Liver (tissue), 8 donors: ENCODE measurements at regions not wholly inside any gene's neighbourhood (a gene's known extent, or its start where the extent isn't known, plus 50 kb on each side); places are given as distances from the start of the nearest gene placed in this dataset.

ENCODE experiments used
- DNase-seq: peaks from one replicate; pipeline ENCODE4 v3.0.0-alpha.2; 2017; ENCODE audit warnings: low spot score
- H3K27ac ChIP-seq, 2 donors: one replicate each; pipeline ENCODE4 v1.7.0; 2013; ENCODE audit warnings: inconsistent platforms in 2 of 2, low read length in 2 of 2, control low read depth in 1 of 2, low read depth in 1 of 2, mild to moderate bottlenecking in 1 of 2
- H3K27me3 ChIP-seq, 4 donors: one replicate each; pipeline versions ENCODE4 v1.6.1 to v1.7.0; 2013; ENCODE audit warnings: low read length in 3 of 4, inconsistent platforms in 1 of 4, mild to moderate bottlenecking in 1 of 4, moderate library complexity in 1 of 4; ENCODE audit not compliant: control insufficient read depth in 4 of 4, insufficient read depth in 4 of 4
- H3K36me3 ChIP-seq, 4 donors: one replicate each; pipeline versions ENCODE4 v1.6.1 to v1.7.0; 2013; ENCODE audit warnings: low read length in 3 of 4, mild to moderate bottlenecking in 3 of 4, low read depth in 1 of 4, moderate library complexity in 1 of 4; ENCODE audit not compliant: control insufficient read depth in 4 of 4, insufficient read depth in 3 of 4
- H3K4me1 ChIP-seq, 4 donors: one replicate each; pipeline versions ENCODE4 v1.6.1 to v1.7.0; 2013; ENCODE audit warnings: low read length in 3 of 4, mild to moderate bottlenecking in 3 of 4, moderate library complexity in 1 of 4; ENCODE audit not compliant: control insufficient read depth in 4 of 4, insufficient read depth in 4 of 4
- H3K4me3 ChIP-seq, 3 donors: one replicate each; pipeline versions ENCODE4 v1.6.1 to v1.7.0; 2013; ENCODE audit warnings: low read length in 3 of 3, control low read depth in 1 of 3, low read depth in 1 of 3, mild to moderate bottlenecking in 1 of 3
- H3K9ac ChIP-seq, 2 donors: one replicate each; pipeline ENCODE4 v1.7.0; 2013; ENCODE audit warnings: low read length in 2 of 2, mild to moderate bottlenecking in 2 of 2, moderate library complexity in 2 of 2, control low read depth in 1 of 2, low read depth in 1 of 2
- H3K9me3 ChIP-seq, 4 donors: one replicate each; pipeline versions ENCODE4 v1.6.1 to v1.7.0; 2013; ENCODE audit warnings: low read length in 3 of 4; ENCODE audit not compliant: control insufficient read depth in 4 of 4
- ATF3 ChIP-seq: IDR thresholded peaks from 2 replicates; pipeline ENCODE4 v1.6.1; 2016; ENCODE audit warnings: antibody characterized with exemption
- EGR1 ChIP-seq, 2 donors: IDR thresholded peaks; 2 replicates each; pipeline ENCODE4 v1.6.1; 2016 to 2018; ENCODE audit warnings: antibody characterized with exemption in 2 of 2, low read depth in 2 of 2
- FOXA1 ChIP-seq: IDR thresholded peaks from 2 replicates; pipeline ENCODE4 v1.6.1; 2016; ENCODE audit warnings: antibody characterized with exemption
- GABPA ChIP-seq, 2 donors: IDR thresholded peaks in 1 of 2; conservative IDR thresholded peaks in 1 of 2; 2 replicates each; pipeline ENCODE4 v1.6.1; 2016; ENCODE audit warnings: antibody characterized with exemption in 2 of 2, mild to moderate bottlenecking in 1 of 2, moderate library complexity in 1 of 2
- HNF4A ChIP-seq, 2 donors: conservative IDR thresholded peaks; 2 replicates each; pipeline ENCODE4 v1.6.1; 2016; ENCODE audit warnings: antibody characterized with exemption in 2 of 2, mild to moderate bottlenecking in 2 of 2
- HNF4G ChIP-seq: IDR thresholded peaks from 2 replicates; pipeline ENCODE4 v1.6.1; 2016; ENCODE audit warnings: antibody characterized with exemption
- JUND ChIP-seq, 2 donors: IDR thresholded peaks; 2 replicates each; pipeline ENCODE4 v1.6.1; 2016; ENCODE audit warnings: antibody characterized with exemption in 2 of 2
- NR2F2 ChIP-seq: IDR thresholded peaks from 2 replicates; pipeline ENCODE4 v1.6.1; 2016; ENCODE audit warnings: antibody characterized with exemption
- RAD21 ChIP-seq, 2 donors: IDR thresholded peaks; 2 replicates each; pipeline ENCODE4 v1.6.1; 2016; ENCODE audit warnings: antibody characterized with exemption in 2 of 2, mild to moderate bottlenecking in 2 of 2
- REST ChIP-seq: IDR thresholded peaks from 2 replicates; pipeline ENCODE4 v1.6.1; 2016; ENCODE audit warnings: antibody characterized with exemption, mild to moderate bottlenecking
- RXRA ChIP-seq, 2 donors: IDR thresholded peaks; 2 replicates each; pipeline ENCODE4 v1.6.1; 2017 to 2018; ENCODE audit warnings: antibody characterized with exemption in 2 of 2, mild to moderate bottlenecking in 1 of 2
- SP1 ChIP-seq: IDR thresholded peaks from 2 replicates; pipeline ENCODE4 v1.6.1; 2018; ENCODE audit warnings: antibody characterized with exemption, mild to moderate bottlenecking
- TAF1 ChIP-seq: conservative IDR thresholded peaks from 2 replicates; pipeline ENCODE4 v1.6.1; 2016; ENCODE audit warnings: antibody characterized with exemption, mild to moderate bottlenecking
- YY1 ChIP-seq: IDR thresholded peaks from 2 replicates; pipeline ENCODE4 v1.6.1; 2016; ENCODE audit warnings: antibody characterized with exemption, mild to moderate bottlenecking
- WGBS: extraction: QIAGEN DNeasy Blood & Tissue Kit; methylation state at CpG from one replicate; pipeline ENCODE4 v1.1.7; 2013; 5-methylcytosine and 5-hydroxymethylcytosine counted together
- TF ChIP-seq, protein P1 (sequence below): fragments of 150-350 bp; IDR thresholded peaks from 2 replicates; pipeline ENCODE4 v1.5.1; 2017; ENCODE audit warnings: improper control_type of control experiment, low read depth, low read length; ENCODE audit not compliant: missing input control
- TF ChIP-seq, protein P2 (sequence below): IDR thresholded peaks from 2 replicates; pipeline ENCODE4 v1.6.1; 2016; ENCODE audit warnings: antibody characterized with exemption
- TF ChIP-seq, protein P3 (sequence below): IDR thresholded peaks from 2 replicates; pipeline ENCODE4 v1.6.1; 2016; ENCODE audit warnings: antibody characterized with exemption
- donor health status: healthy.
- donor health status: healthy.
- donor health status: healthy.
- donor health status: healthy.
- donor health status: healthy.

GRCh38 chr1:232459826-232460225 is 170.1 kb downstream of the SIPA1L2 start:
- DNase-seq = no peak
- WGBS = 93% methylated on average over 3 of the region's 3 CpGs

GRCh38 chr1:232459087-232459486 is 170.8 kb downstream of the SIPA1L2 start:
- no peak for DNase-seq
- Histone ChIP-seq H3K27ac (no peak overlapping the region), H3K4me1 (no peaks in the 10 kb centered on the region), H3K9ac (no peak overlapping the region), H3K27me3 (no peaks in the 10 kb centered on the region), H3K36me3 (no peaks in the 10 kb centered on the region), H3K9me3 (no peaks in the 10 kb centered on the region), H3K4me3 (no peak overlapping the region)
- 80% methylated on average over 4 of the region's 4 CpGs for WGBS
- TF ChIP-seq GABPA (IDR thresholded peaks at IDR 0.05 in 1 of 2, conservative IDR thresholded peaks at IDR 0.05 in 1 of 2) (no peak), YY1 (no peak), JUND (IDR thresholded peaks at IDR 0.05) (no peak), TAF1 (no peak), RAD21 (IDR thresholded peaks at IDR 0.05) (no peak), SP1 (no peak), HNF4A (conservative IDR thresholded peaks at IDR 0.05) (no peak), HNF4G (no peak), EGR1 (IDR thresholded peaks at IDR 0.05; ENCODE audit: low read depth in 2 of 2) (no peak), FOXA1 (no peak), ATF3 (no peak), NR2F2 (no peak)
- TF ChIP-seq, protein P1, sequence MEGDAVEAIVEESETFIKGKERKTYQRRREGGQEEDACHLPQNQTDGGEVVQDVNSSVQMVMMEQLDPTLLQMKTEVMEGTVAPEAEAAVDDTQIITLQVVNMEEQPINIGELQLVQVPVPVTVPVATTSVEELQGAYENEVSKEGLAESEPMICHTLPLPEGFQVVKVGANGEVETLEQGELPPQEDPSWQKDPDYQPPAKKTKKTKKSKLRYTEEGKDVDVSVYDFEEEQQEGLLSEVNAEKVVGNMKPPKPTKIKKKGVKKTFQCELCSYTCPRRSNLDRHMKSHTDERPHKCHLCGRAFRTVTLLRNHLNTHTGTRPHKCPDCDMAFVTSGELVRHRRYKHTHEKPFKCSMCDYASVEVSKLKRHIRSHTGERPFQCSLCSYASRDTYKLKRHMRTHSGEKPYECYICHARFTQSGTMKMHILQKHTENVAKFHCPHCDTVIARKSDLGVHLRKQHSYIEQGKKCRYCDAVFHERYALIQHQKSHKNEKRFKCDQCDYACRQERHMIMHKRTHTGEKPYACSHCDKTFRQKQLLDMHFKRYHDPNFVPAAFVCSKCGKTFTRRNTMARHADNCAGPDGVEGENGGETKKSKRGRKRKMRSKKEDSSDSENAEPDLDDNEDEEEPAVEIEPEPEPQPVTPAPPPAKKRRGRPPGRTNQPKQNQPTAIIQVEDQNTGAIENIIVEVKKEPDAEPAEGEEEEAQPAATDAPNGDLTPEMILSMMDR = no peak
- TF ChIP-seq, protein P2, sequence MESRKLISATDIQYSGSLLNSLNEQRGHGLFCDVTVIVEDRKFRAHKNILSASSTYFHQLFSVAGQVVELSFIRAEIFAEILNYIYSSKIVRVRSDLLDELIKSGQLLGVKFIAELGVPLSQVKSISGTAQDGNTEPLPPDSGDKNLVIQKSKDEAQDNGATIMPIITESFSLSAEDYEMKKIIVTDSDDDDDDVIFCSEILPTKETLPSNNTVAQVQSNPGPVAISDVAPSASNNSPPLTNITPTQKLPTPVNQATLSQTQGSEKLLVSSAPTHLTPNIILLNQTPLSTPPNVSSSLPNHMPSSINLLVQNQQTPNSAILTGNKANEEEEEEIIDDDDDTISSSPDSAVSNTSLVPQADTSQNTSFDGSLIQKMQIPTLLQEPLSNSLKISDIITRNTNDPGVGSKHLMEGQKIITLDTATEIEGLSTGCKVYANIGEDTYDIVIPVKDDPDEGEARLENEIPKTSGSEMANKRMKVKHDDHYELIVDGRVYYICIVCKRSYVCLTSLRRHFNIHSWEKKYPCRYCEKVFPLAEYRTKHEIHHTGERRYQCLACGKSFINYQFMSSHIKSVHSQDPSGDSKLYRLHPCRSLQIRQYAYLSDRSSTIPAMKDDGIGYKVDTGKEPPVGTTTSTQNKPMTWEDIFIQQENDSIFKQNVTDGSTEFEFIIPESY = no peak
- TF ChIP-seq, protein P3, sequence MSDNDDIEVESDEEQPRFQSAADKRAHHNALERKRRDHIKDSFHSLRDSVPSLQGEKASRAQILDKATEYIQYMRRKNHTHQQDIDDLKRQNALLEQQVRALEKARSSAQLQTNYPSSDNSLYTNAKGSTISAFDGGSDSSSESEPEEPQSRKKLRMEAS = no peak

More at GRCh38 chr1:232459826-232460225, 170.1 kb downstream of the SIPA1L2 start:
- Histone ChIP-seq H3K9ac (no peak overlapping the region), H3K4me1 (no peaks in the 10 kb centered on the region), H3K4me3 (no peak overlapping the region), H3K36me3 (peaks cover 0 to 2% (median under 1%) of the 10 kb centered on the region in 4 donors), H3K27me3 (no peaks in the 10 kb centered on the region), H3K27ac (no peak overlapping the region), H3K9me3 (no peaks in the 10 kb centered on the region)
- TF ChIP-seq FOXA1 = no peak
- TF ChIP-seq GABPA (IDR thresholded peaks at IDR 0.05 in 1 of 2, conservative IDR thresholded peaks at IDR 0.05 in 1 of 2) = no peak
- TF ChIP-seq RXRA (IDR thresholded peaks at IDR 0.05) = no peak
- no peak for TF ChIP-seq JUND (IDR thresholded peaks at IDR 0.05)
- TF ChIP-seq REST = no peak
- no peak for TF ChIP-seq HNF4G
- TF ChIP-seq, protein P1 = no peak
